Fibroblast of villous mesenchyme (primary cell): ENCODE measurements at regions not wholly inside any gene's neighbourhood (a gene's known extent, or its start where the extent isn't known, plus 50 kb on each side); places are given as distances from the start of the nearest gene placed in this dataset.
"Not testable (repeated sequence)": the region's sequence is repeated elsewhere in the genome, so short reads cannot be mapped to it uniquely, and the experiment has no call there.

ENCODE experiments used
- DNase-seq: peaks from one replicate; pipeline ENCODE4 v3.0.0-alpha.2; 2010; ENCODE audit warnings: low read depth
- H3K4me3 ChIP-seq: 2 replicates; pipeline ENCODE4 v1.5.1; 2011; ENCODE audit warnings: low read depth, mild to moderate bottlenecking, low read length
- CTCF ChIP-seq: IDR thresholded peaks from 2 replicates; pipeline ENCODE4 v1.5.1; 2012; ENCODE audit warnings: low read depth, mild to moderate bottlenecking, low read length; ENCODE audit not compliant: insufficient read depth

GRCh38 chrX:734362-734761, 103.8 kb downstream of the SHOX start:
- no peak overlapping the region for H3K4me3 ChIP-seq
- TF ChIP-seq CTCF = no peak
- DNase-seq = no peak

GRCh38 chrX:733961-734360, 103.4 kb downstream of the SHOX start:
- no peak for DNase-seq
- no peak for TF ChIP-seq CTCF
- no peak overlapping the region for H3K4me3 ChIP-seq

GRCh38 chrX:729583-730409, 99.2 kb downstream of the SHOX start:
- DNase-seq = no peak
- TF ChIP-seq CTCF = no peak
- H3K4me3 ChIP-seq = no peak overlapping the region

- DNase-seq, H3K4me3 ChIP-seq: not testable (repeated sequence)
Observed at GRCh38 chrX:729101-729500, 98.5 kb downstream of the SHOX start.

- not testable (repeated sequence) for DNase-seq, H3K4me3 ChIP-seq
Observed at GRCh38 chrX:728639-729038, 98.0 kb downstream of the SHOX start.

- no peak overlapping the region for H3K4me3 ChIP-seq
- TF ChIP-seq CTCF = no peak
- DNase-seq = no peak
Observed at GRCh38 chrX:727738-728621, 97.4 kb downstream of the SHOX start.

GRCh38 chrX:725971-726370, 95.4 kb downstream of the SHOX start:
- H3K4me3 ChIP-seq = no peak overlapping the region
- no peak for DNase-seq
- TF ChIP-seq CTCF = no peak

- no peak for TF ChIP-seq CTCF
- no peak overlapping the region for H3K4me3 ChIP-seq
- DNase-seq = no peak
Observed at GRCh38 chrX:724256-724655, 93.7 kb downstream of the SHOX start.
